ENCODE measurements at regions not wholly inside any gene's neighbourhood (a gene's known extent, or its start where the extent isn't known, plus 50 kb on each side); places are given as distances from the start of the nearest gene placed in this dataset.
"Not testable (repeated sequence)": the region's sequence is repeated elsewhere in the genome, so short reads cannot be mapped to it uniquely, and the experiment has no call there.

DNA sequence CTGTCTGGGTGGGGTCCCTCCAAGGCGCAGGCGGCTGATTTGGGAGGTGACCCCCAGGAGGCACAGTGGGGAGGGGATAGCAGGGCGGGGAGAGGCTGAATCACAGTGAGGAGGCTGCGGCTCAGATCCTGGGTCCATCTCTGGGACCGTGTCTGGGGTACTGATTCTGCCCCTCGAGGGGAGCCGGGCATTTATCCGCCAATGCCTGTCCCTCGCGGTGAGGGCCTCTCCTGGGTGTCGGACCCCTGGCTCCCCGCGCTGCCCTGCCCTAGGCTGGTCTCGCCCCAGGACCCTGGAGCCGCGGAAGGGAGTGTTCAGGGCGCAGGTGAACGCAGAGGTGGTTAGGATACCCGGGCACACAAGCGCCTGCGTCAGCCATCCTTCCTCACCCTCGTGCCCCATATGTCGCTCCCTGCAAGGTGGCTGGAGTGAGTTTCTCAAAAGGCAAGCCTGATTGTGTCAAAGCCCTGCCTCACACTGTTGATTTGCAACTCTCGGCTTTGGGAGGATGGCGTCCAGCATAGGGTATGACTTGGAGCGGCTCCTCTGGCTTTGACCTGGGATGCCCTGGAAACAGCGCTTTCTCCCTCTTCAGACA lies 530.9 kb downstream of the PTPRU start:
- DNase-seq, result no peak

DNA sequence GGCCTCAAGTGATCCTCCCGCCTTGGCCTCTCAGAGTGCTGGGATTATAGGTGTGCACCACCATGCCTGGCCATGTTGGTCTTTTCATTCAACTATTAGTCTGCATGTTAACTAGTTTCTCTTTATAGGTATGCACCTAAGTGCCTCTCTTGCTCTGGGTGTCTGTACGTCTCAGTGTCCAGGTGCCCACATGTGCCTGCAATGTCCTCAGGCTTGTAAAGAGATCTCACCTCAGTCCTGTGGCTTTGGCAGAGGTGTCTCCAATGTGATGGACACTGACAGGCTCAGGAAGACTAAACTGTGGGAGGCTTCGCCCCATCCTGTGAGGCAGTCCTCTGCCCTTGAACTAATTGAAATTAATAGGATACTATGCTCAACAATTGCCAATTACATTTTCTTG lies 526.3 kb downstream of the PTPRU start:
- no peak for DNase-seq

DNA sequence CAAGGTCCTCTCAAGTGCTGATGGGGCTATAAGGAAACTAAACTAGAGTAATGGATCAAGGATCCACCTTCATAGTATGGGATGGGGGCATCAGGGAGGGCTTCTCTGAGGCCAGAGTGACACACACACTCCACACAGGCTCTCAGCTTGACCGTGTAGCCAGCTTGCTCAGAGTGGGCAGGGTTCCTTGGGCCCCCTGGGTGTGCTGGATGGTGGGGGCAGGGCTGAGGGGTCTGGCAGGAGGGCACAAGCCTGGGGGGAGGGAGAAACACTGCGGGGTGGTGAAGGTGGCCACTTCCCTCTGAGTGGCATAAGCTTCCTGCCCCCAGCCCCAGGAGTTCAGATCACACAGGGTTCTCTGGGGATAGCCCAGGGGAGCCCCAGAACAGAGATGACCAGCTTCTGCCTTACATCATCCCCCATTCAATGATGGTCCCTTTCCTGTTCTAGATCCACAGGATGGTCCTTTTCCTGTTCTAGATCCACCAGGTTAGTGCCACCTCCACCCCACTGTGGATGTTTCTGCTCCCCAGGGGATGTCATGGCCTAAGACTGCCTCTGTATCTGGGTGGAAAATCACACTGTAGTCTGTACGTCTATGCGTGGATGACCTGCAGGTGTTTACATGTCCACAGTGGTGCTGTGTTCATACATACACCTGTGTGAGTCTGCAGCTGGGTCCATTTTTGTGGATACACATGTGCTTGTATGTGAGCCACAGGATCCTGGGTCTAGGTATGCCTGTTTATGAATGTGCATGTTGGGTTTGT lies 525.0 kb downstream of the PTPRU start:
- no peak for DNase-seq

DNA sequence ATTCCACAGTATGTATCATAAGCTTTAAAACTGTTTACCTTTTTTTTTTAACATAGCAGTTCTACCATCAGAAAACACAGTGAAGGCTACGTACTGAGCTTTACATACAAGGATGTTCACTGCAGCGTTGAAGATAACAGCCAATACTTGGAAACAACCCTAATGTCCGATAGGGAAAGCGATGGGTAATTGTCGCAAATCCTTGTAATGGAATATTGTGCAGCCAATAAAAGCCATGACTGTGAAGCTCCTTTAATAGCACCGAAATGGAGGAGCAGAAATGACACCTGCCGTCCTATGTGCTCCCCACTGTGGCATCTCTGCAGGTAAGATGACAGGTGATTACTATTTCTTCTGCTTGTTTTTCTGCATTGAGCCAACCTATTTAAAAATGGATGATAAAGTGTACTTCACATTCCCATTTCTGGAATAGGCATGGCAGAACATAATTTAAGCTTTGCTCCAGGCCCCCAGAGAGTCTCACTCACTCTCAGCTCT lies 523.8 kb downstream of the PTPRU start:
- DNase-seq, result no peak

DNA sequence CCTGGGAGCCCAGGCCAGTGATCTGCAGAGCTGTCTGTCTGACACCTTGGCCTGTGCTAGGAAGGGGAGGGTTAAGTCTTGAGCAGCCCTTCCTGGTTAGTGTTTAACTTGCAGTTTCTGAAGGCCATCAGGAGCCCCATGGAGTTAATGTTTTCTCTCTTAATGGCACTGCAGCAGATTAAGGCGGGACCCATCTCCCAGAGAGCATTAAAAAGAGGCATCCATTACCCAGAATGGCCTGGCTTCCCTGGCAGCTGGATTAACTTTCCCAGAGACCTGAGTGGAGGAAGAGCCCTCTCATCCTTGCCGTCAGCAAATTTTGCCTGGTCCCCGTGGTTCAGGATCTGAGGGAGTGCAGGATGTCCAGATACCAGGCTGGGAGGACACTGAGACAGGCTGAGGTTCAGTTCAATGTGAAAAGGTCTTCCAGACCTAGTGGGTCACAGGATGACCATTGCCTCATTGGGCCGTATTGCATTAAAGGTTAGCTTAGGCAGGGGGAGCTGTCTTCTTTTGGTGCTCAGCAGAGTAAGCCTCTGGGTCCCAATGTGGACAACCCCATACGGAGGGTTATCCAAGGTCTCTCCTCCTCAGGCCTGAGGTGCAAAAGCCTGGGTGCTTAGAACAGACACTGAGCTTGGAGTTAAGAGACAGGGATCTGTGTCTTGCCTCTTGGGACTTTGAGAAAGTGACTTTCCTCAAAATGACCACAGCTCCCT lies 522.6 kb downstream of the PTPRU start:
- no peak for DNase-seq

DNA sequence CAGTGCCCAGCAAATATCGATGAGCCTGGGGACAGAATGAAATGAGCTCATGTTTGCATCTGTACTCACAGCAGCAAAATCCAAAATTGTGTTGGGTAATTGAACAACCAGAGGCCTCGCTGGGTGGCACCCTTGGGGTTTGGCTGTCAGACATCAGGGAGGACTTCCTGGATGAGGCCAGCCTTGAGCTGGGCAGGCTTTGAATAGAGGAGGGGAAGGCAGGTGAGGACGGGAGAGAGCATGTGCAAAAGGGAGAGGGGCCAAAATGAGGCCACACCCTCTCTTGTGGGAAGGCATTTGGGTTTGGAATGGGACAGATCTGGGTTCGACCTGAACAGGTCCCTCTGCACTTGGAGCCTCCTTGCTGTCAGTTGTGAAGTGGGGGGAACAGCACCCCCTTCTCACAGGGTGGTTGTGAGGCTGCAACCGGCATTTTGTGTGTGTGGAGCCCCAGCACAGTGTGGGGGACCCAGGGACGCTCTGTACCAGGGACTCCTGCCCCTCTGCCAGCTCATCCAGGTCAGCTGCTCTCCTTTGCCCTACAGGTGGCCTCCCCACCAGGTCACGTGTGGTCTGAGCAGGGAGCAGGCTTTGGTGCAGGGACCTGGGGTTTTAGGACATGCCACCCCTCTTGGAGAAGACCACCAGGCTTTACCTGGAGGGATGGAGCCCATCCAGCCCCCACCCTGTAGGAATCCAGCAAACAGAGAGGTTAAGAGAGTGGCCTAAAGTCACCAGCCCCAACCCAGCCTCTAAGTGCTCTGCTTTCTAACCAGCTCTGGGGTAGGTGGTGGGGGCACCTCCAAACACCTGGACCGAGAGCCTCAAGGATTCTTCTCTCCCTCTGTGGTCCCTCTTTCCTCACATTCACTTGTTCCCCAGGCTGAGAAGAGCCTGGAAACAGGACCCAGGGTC lies 521.8 kb downstream of the PTPRU start:
- DNase-seq, result no peak

DNA sequence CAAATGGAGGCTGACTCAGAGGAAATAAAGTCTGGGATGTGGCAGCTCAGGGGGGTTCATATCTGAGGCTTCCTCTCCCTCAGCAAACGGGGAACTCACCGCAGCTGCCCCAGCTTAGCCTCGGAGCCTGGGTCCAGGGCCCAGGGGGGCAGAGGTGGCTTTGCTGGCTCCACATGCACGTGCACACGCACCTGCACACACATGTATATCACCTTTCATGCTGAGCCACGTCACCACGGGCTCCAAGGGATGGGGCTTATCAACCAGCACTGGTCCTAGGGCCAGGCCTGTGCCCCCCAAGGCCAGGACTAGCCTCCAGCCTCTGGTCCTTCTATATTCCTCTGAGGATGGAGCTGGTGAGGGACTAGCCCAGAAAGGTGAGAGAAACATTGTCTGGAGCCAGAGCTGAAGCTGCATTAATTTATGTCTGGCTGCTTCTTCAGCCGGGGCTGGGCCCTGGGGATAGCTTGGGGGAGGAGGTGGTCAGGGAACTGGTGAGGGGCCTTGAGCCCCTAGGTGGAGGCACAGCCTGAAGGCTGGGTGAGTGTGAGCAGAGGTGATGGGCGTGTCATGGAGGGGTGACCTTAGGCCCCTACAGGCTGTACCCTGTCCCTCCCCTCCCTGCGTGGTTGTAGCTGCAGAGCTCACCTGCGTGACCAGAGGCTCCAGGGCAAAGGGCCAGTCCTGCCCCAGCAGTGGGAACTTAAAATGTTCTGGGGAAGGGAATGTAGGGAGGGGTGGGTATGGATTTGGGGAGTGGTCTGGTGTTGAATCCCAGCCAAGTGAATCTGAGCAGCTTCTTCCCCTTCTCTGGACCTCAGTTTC lies 520.8 kb downstream of the PTPRU start:
- no peak for DNase-seq

DNA sequence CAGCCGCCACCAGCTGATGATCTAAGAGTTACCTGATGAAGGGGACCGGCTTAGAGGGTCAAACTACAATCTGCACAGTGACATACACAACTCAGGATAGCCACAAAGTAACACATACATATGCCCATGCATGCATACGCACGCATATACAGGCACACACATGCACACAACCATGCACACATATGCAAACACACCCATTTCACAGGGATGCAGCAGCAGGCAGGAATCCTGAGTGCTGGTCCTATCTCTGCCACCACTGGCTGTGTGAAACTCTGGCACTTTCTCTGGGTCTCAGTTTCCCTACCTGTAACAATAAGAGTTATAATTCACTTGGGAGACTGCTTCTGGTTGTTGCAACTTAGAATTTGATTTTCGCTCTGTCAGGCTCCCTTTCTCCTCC lies 520.2 kb downstream of the PTPRU start:
- no peak for DNase-seq

DNA sequence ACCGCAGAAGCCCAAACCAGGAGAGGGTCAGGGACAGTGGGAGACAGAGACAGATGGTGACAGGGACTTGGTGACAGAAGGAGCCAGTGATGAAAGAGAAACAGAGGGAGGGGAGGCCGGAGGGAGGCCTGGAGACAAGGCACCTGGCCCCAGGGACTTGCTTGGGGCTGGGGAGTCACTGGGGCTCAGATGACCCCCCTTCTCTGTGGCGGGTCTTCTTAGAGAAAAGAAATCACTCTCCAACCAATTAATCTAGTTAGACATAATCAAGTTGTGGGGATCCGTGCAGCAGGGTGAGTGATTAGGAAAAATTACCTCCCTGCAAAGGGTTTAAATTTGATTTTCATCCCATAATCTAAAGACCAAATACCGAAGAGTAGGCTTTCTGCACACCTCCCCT lies 519.8 kb downstream of the PTPRU start:
- DNase-seq, result no peak

DNA sequence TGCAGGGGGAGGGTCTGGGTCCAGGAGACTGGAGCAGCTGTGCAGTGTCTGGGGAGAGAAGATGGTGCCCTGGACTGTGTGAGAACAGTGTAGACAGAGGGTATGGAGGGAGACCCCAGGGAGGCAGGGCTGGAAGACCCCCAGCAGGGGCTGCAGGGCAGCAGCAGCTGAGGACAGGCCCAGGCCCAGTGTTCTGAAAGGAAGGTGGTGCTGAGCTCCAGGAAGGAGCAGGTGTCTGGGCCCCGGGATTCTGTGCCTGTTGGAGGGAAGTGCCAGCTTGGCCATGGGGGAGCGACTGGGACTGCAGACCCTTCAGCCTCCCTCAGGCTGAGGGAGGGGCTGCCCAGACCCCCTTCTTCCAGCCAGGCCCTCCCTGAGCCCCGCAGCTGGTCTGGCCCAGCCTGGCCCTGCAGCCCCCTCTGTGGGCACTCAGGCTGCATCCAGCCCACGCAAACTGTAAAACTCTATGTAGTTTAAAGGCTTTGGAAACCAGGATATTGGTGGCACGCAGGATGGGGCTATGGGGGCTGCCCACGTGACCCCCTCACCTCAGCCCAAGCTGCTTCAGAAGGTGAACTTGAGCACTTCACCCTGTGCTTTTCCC lies 519.2 kb downstream of the PTPRU start:
- not testable (repeated sequence) for DNase-seq

DNA sequence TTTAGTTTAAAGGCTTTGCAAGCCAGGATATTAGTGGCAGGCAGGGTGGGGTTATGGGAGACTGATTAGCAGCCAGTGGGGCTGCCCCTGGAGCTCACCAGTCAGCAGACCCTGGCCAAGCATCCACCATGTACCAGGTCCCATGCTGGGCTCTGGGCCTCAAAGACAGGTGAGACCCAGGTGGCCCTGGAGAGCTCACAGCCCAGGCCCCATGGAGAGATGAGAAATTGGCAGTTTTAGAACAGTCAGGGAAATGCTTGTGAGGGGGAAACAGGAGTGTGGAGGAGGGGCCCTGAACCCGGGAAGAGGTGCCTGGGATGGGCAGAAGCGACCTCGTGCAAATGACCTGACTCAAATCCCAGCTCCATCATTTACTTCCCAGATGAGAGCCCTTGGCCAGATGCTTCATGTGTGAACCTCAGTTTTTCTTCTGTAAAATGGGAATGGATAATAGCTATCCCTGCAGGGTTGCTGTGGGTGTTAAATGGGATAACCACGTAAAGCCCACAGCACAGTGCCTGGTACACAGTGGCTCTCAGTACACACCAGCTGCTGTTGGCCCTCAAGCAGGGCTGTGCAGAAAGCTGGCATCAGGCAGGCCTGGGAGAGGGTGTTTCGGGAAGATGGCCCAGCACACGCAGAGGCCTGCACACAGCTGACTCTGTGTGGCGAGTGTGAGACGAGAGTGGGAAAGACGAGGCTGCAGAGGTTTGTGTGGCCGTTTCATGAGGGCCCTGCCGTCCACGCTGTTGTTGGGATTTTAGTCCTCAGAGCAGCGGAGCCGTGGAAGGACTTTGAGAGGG lies 518.5 kb downstream of the PTPRU start:
- no peak for DNase-seq

DNA sequence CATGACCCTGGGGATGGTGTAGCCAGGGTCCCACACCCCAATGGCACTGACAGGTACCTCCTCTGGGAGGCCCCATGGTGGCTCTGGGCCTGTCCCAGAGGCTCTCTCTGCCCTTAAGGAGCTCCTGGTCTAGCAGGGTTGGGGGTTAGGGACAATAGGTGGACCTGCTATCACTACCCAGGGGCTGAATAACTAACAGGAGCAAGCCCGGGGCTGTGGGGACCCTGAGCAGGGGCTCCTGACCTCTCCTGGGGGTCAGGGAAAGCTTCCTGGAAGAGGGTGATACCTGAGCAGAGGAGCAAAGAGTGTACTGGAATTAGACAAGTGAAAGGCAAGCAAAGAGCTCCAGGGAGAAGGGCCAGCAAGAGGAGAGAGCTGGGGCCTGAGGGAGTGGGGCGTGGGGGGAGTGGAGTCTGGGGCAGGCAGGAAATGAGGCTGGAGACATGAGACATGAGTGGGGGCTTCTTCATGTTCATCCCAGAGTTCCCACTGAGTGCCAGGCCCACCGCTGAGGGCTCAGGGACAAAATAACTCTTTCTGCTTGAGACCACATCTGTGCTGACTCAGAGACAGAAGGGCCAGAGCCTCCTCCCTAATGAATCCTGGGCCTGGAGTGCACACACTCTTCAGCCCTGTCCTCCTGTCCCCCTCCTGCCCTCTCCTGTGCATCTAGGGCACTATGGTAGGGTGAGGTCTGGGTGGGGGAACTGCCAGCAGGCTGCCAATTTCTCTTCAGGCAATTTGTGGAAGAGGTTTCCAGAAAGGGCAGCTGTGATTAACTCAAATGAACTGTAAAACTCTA lies 517.6 kb downstream of the PTPRU start:
- DNase-seq, result no peak

DNA sequence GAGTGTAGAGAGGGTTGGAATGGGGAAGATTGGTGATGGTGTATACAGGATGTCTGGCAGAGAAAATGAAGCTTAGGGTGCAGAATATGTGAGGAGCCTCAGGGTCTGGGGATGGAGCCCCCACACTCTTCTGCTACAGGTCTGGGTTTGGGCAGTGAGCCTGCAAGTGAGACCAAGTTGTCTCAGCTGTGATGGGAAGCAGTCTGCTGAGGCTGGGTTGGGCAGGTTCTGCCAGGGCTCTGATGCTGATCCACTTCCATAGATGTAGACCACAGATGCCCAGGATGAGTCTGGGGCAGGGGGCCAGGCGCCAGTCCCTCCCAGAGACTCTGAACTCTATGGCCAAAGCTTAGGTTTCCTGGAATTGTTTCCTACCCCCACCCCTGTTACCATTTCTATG lies 516.9 kb downstream of the PTPRU start:
- no peak for DNase-seq

DNA sequence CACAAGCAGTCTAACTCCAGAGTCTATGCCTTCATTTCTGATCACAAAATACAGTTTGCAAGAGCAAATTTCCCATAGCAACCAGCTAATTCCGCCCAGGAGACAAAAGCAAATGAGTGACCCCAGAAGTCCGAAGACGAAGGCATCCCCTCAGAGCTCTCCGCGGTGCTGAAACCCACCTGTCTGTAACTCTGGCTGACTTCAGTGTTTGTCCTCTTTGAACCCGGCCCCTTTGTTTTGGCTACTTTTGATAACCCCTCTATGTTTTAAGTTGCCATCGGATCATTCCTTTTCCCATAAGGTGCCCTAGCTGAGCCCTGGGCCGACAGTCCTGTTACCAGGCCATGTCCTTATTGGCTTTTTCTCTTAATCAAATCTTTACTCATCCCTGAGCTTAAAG lies 515.8 kb downstream of the PTPRU start:
- DNase-seq, result no peak

DNA sequence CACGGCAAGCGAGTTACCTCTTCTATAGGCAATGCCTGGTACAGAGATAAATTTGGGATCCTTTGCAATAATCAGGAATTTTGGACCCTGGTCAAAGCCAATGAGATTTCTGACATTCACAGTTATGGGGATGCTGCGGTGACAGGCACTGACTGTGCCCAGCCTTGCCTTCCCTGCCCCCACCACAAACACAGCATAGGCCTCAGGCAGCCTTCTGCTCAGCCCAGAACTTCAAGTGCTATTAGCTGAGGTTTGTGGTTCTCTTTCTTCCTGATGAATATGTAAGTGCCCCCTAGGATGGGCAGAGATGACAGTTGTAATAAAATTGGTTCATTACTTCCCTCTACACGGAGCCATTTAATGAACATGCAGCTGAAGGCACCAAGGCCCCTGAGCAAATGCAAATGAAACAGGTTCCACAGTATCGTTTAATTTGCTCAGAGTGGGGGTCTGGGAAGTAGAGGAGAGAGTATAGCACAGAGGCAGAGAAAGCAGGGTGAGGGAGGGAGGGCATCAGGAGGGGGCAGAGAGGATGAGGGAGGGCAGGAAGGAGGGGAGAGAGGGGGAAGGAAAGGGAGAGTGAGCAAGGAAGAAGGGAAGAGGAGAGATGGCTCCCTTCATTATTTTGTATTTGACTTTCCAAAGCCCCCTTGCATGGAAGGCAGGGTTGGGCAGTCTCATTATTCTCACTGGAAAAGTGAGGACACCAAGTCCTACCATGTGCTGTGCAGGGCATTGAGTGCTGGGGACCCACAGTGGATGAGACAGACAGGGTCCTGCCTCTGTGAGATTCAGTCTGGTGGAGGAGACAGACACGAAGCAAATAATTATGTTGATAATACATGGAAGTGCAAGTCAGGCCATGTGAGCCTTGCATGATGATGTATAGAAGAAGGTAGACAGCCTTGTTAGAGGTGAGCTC lies 513.0 kb downstream of the PTPRU start:
- peak; percentile 31 for DNase-seq

DNA sequence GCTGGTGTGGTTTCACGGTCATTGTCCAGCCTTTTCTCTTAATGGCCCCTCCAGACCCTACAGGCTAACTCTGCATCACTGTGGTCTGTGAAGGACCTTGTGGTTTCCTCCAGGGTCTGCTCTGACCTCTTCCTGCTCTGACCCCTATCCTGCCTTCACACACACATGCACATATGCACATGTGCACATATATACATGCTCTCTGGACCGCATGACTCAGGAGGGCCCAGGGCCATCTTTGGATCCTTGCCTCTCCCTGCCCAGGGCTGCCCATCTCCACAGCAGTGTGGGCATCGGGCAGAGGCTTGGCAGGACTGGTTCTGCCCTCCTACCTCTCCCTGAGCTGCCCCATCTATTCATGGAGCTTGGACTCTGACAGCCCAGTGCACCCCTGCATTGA lies 510.9 kb downstream of the PTPRU start:
- DNase-seq, result no peak

DNA sequence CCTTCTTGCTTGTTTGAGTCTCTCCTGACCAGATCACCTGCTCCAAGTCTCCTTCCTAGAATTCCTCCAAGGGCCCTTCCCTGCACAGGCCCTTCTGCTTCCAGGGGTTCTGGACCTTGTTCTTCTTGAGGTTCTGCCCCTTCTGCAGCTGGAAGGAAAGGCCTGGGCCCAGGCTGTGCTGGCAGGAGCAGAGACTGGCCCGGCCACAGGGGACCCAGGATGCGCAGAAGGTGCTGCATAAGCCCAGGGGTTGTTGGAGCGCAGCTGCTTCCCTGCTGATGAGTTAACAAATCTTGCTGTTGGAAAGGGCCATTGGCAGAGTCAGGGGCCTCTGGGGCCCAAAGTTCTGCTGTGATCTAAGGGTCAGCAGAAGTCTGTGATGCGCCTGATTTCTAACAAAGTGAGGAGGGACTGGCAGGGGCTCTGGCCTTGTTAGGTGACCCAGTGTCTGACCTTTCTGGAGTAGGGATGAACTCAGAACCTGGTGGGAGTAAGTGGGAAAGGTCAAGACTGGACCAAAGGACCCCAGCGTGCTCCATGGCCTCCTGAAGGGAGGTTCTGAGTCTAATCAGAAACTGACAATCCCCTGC lies 509.8 kb downstream of the PTPRU start:
- DNase-seq, result no peak

All from NCI-H1105 treated with DMSO at 0.1 percent for 48 hours (cell line).